NOMO-1 (cell line): ENCODE measurements at regions not wholly inside any gene's neighbourhood (a gene's known extent, or its start where the extent isn't known, plus 50 kb on each side); places are given as distances from the start of the nearest gene placed in this dataset.

Experiments used
- DNase-seq, 2 experiments: peaks; one replicate each; lab custom pipeline; 2025; ENCODE audit not compliant: unreplicated experiment in 2 of 2; lab: John Stamatoyannopoulos, UW

DNA sequence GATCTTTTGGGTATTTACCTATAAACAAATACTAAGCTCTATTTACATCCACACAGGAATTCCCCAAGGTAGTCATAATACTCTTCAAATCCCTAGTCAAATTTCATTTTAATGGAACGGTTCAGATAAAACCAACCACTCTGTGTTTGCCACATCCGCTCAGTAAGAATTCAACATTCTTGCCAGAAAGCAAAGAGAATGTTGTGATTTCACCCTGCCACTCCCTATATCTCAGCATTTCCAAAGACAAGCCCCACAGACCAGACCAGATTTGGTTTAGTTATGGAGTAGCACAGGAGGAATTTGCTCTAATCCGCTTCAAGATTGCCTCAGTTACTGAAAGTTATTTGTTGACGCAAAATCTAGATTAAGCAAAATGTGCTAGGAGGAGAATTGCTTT is 105.6 kb upstream of the SERP2 start:
- no peak for DNase-seq

DNA sequence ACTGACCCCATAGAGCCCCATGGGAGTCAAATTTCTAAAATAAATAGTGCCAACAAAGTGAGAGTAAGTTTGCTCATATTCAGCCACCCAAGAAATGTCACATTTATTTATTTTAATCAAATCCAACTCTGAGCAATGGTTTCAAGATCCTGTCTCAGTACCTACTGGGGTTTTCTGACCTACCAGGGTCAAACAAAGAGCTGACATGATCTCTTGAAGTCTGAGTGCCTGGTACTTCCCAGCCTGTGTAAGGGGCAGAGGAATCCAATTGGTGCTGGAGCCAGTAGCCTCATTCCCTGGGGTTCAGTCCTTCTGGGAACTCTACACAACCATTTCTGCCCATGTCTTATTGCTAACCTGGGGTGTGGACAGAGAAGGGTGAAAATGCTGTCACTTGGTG is 104.6 kb upstream of the SERP2 start:
- no peak for DNase-seq

DNA sequence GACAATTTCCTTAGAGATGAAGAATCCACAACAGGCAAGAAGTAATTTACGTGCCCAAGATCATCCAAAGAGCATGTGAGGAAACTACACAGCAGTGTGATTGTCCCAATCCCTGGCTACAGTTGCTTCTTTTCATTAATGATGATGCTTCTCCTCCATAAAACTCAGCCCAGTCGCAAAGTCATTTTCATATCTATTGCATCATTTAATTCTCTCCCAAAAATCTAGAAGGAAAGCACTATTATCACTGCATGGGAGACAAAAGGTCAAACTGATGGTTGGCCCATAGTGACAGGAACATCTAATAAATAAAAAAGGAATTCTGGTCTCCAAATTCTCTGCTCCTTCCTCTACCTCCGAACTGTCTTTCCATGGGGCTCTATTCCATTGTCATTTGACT is 103.5 kb upstream of the SERP2 start:
- no peak for DNase-seq

DNA sequence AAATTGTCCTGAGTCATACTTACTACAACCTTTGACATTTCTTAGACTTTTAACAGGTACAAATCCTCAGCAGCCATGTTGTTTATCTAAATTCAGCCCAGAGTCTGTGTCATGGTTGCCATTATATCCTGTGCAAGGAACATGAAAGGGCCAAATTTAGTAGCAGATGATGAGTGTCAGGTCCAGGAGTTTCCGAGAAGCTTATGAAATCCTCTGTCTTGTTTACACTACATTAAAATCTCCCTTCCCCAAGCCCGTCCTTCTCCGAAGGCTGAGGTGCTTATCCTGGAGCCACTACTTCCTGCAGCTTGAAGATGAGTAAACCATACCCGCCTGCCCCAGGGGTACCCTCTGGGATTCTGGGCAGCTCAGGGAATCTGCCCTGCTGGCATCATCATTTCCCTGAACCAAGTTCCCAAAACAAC is 102.6 kb upstream of the SERP2 start:
- no peak for DNase-seq

DNA sequence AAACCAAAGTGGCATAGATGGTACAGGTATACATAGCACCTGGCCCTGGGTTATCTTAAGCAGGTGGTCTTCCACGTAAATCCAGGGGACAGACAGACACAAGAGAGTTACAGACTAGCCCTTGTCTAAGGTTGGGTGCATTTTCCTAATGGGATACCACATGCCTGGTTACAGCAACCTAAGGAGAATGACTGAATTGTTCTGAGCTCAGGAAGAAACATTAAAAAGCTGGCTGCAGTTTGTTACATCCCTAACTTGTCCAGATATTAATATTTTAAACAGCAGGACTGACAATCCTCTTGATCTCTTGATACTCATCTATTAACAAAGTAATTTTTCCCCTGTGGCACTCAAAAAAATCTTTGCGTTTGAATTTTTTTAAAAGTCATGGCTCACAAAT is 102.2 kb upstream of the SERP2 start:
- DNase-seq, result no peak

DNA sequence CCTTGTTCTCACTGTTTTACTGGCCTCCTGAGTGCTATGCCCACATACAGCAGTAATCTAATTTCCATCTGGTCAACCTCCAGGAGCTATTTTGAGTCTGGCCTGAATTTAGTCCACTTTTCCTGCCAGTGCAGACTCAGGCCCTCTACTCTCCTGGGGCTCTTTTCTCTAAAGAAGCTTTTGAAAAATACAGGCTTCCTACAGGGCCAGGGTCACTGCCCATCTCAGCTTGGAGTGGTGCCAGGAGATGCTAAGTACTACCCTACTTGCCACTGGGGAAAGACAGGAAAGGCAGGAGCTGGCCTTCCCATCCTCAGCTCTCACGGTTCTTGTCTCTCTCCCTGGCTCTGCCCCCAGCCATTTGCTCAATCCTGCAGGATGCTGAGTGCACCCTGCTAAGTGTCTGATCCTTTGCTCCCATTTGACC is 101.7 kb upstream of the SERP2 start:
- DNase-seq, result no peak

DNA sequence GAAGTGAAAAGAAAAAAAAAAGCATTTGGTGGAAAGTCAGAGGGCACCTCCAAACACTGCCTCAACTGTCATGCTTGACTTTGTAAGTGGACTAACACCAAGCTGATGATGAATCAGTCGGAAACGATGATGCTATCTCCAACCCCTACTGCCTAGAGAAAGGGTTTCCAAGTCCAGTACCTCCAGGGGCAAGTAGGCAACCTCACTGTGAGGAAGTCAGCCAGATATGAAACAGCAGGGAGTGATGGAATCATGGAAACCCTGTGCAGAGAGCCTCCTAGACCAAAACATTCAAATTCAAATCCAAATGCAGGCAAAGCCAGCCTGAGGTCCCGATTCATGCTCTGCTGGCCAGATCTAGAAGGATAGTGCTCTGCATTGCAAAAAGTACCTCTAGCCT is 100.9 kb upstream of the SERP2 start:
- no peak for DNase-seq

DNA sequence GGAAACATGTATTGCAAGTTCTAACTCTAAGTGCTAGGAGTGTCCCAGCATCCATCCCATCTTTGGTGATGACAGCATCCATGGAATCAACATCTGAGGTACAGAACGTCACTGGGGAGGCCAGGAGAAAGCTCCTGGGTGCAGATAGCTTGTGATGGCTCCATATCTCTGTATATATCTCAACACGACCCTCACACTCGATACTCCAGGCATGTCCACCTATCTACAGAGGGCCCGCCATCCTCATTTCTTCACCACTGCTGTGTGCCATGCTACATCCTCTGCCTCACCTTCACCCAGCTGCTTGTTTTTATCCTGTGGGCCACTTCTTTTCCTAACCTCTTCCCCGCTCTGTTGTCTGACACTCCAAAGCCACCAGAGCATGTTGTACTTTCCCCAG is 100.4 kb upstream of the SERP2 start:
- DNase-seq, result no peak

DNA sequence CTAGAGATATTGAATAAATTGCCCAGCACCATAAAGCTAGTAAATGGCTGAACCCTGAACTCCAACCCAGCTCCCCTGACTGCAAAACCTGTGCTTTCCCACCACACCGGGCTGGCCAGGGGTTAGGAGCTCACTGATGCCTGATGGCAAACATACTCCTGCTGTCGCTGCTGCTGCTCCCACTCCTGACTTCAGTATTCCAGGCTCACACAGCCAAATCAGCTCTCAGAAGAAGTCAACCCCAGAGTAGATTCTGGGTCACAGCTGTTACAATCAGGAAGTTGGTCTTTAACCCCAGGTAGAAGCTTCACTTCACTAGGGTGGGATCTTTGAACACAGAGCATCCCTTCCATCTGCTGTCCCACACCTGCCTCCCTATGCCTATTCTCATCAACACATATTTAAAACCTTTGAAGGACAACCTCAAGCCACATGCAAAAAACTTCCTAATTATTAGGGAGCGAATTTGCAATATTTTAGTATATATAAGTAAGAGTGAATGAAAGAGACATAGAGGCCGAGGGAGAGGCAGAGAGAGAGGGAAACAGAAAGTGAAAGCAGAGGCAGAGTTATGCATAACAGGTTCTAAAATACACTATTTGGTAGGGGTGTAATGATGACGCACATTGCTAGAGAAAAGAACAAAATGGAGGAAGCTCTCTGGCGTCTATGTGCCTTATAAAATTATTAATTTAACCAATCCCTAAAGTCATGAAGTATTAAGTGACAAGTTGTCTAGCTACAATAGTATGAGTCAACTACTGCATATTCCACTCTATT is 99.4 kb upstream of the SERP2 start:
- peak in 1 of 2 experiments; percentile 40 for DNase-seq

DNA sequence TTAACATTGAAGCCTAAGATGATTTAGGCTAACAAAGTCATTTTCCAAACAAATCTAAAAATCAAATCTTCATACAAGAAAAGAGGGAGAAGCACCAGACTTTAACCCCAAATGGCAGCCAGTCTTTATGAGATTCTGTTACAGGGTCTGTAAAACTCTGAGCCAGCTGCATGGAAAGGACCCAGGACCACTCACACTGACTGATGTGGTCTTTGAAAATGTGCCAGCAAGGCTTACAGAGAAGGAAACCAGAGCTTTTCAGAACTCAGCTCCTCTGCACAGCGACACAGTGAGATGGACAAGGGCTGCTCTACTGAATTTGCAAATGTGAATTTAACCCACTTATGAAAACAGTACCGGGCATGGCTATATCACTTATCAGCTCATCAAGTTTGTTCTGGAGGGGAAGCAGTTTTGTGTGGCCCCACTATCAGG is 98.8 kb upstream of the SERP2 start:
- DNase-seq, result no peak

DNA sequence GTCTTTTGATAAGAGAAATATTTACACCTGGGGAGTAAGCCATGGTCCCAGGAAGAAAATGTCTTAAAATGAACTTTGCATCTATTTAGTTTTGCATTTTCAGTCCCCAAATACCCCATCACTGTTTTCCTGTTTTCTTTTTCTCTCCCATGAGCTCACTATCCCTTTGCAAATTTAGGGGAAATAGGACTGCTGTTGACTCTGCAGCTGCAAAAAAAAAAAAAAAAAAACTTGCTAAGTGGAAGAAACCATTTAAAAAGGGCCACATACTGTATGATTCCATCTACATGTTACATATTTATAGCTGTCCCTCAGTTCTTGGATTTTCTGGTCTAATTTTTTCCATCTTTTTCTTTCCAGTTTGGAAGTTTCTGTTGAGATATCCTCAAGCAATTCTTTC is 98.2 kb upstream of the SERP2 start:
- DNase-seq, result no peak

DNA sequence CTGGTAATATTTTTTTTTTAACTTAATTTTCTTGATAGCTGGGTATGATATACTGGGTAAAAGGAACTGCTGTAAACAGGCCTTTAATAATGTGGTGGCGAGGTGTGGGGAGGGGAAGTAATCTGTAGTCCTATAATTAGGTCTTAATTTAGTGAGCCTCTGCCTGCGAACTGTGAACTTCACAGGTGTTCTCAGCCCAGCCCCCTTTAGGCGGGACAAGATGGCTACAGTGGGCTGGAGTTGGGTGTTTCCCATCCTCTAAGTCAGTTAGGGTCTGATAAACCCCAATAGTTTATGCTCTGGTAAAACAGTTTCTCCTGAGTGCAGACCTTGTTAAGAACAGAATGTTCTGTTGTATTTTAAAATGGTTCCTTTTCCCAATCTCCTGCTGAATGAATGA is 97.6 kb upstream of the SERP2 start:
- peak; percentile 4 to 6 for DNase-seq

DNA sequence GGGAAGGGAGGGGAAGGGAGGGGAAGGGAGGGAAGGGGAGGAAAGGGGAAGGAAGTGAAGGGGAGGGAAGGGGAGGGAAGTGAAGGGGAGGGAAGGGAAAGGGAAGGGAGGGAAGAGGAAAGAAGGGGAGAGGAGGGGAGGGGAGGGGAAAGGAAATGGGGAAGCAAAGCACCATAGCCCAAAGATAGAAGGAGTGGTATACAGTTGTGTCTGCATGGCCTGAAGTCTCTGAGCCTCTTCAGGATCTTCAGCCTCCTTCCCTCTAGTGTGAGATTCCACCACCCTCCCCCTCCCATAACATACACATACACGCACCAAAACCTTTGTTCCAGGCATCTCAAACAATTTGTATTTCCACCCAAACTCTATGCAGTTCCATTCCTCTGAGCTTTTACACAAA is 96.2 kb upstream of the SERP2 start:
- DNase-seq, result no peak

DNA sequence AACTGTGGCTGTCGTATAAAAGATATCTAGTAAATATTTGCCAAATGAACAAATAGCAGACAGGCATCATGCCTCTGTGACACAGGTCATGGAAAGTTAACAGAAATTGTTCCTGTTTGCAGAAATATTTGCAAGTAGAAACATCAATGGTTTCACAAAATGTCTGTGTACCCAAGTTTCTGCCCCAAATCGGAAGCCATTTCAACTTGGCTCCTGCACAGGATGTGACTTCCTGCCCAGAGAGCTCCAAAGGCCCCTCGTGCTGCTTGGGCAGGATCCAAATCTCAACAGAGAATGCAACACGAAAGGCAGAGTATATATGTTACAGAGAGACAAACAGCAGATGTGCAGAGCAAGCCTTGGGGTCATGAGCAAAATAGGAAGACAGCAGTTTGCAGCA is 95.5 kb upstream of the SERP2 start:
- DNase-seq, result no peak

DNA sequence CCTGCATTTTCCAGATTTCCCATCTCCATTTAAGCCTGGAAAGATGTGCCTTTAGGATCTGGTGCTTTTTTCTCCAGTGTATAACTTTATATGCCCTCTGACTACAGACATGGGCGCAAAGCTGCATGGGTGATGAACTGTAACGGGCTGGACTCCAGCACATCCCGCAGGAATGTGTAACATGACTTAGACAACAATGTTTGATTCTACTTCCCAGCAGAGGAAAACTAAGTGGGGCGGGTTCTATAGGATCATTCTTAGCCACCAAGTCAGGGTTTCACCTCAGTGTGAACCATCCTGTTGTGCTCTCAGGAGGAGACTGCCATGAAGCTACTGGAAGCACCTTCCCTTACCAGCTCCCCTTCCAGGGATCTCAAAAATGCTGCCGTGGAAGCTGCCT is 93.2 kb upstream of the SERP2 start:
- no peak for DNase-seq

DNA sequence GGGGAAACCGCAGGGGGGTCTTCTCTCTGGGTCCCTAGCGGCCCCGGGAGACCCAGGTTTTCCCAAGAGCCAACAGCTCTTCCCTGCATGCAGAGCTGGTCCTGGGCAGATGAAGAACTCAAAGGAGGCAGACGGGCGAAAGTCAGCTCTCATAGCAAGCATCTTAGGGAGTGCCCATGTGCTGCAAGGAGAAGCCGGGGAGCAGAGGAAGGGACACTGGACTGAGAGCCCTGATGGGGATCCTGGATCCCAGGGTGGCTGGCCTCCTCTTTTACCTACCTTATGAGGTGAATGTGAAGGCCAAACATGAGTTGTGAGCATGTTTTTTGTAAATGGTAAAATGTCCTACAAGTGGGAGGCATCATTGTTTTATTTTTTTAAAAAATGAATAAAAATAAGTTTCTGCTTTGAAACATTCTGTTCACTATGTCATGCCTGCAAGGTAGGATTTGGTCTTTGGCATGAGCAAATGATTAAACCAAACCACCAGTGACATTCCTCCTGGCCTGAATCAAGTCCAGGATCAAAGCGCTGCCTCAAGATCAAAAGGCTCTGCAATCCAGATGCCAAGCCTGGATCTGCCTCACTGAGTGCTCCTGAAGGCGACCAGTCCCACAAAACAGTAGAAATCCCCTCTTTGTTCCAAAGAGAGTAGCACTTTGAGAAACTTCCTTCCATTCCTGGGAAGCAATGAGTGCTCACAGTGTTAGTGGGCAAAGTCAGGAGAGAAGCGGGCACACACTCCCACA is 92.2 kb upstream of the SERP2 start:
- DNase-seq, result no peak

DNA sequence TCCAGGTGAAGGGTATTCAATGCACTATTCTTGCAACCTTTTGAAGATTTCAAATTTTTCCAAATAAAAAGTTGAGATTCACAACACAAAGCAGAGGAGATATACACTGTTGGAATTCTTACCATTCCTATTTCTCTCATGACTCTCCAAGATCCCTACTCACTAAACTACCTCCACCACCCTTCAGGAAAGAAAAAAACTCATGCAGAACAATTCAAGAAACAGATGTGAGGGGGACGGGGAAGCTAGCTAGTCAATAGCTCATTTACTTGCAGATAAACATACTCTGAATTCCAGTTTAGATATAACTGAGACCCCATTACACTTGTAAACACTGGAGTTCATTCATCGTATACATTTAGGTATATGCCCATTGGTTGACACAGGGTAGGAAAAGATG is 90.0 kb upstream of the SERP2 start:
- DNase-seq, result no peak

DNA sequence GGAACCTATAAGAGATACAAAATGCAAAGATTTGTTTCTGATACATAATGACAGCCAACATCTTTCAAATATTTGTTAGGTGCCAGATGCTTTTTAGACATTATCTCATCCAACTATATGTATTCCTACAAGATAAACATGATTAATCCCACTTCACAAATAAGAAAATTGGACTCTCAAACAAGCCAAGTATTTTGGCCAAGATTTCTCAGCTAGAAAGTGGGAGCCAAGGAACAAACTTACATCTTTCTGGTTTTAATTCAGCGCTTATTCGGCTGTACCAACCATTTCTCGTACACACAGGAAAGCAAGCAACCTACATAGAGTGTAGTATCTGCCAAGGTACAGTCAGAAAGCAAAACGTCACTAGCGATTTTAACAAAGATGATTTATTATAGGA is 85.7 kb upstream of the SERP2 start:
- no peak for DNase-seq

DNA sequence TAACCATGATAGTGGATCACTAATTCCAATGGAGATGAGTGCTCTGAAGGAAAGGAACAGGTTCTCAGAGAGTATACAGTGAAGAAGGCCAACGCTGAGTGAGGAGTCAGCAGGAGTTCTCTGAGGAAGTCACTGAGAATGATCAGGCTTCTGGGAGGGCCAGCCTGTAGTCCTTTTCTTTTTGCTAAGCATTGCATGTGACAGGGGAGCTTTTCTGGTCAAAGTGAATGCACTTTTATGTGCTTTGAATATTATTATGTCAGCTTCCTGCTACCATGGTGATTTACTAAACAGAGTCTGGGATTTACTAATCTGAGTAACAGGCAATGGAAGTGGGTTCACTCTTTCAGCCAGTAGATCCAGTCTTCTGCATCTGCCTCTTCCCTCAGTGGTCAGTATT is 81.1 kb upstream of the SERP2 start:
- DNase-seq, result no peak

DNA sequence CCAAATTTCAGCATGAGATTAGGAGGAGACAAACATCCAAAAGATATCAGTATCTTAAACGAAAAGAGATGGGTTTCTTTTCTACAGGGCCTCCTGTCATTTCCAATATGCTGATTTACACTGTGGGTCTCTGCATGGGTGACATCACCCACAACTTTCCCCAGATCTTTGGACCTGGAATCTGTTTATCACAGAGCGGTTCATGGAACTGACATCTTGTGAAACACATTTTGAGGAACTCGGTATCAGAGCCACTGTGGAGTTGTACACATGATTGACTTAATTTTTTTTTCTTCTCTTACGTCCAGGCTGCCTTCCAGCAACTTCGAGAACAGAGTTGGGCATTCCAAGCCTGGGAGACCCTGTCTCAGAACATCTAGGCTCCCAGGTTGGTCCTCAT is 80.2 kb upstream of the SERP2 start:
- no peak for DNase-seq

DNA sequence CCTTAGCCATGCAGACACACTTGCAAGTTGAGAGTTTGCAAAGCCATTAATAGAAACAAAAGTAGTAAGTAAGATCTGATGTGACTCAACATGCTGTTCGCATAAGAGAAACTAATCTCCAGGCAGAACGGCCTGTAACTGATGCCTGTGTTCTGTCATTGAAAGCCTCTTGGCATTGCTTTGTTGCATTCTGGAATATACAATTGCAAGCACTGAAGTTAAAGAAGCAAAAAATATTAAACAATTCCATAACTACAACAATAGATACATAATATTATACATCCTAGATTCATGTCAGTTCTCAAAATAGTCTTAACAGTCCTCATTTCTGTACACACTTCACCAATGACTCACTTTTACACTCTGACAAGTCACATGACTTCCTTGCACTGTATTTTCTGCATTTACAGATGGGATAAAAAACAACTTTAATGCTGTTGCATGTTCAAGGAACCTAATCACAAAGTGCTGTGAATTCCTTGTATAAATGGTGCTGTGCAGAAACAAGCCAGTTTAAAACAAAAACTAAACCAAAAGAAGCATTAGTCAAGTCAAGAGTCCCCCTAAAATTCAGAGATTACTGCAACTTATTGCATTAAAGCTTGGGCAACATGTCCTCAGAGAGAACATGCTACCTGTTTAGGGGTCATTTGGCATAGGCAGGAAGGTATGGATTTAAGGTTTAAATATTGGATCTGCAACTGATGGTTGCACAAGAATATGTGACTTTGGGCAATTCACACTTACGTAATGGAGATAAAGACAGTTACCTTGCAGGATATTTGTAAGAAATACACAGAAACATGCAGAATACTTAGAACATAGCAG is 79.5 kb upstream of the SERP2 start:
- no peak for DNase-seq

DNA sequence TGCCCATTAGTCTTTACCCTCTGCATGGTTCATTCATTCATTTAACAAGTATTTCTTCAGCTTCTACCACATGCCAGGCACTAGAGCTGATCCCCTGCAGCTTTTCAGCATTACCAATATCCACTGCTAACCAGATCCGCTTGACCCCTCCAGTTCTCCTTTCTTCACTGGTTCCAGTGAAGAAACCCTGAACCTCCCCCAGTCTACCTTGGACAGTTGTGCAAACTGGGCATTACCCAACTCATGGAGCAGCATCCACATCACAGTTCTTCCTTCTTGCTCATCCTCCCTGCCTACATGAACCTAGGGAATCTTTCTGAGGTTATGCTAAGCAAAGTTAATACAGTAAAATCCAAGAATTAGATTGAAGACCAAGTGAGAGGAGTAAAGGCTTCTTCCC is 78.7 kb upstream of the SERP2 start:
- DNase-seq, result no peak
